ENCODE measurements at regions not wholly inside any gene's neighbourhood (a gene's known extent, or its start where the extent isn't known, plus 50 kb on each side); places are given as distances from the start of the nearest gene placed in this dataset.

GRCh38 chr6:48977573-48977972 is 485.5 kb downstream of the MMUT start:
- H3K9ac ChIP-seq (ENCODE audit: extremely low read depth, insufficient read length, low read length) = no peak overlapping the region
- no peak overlapping the region for H2BK120ac ChIP-seq (ENCODE audit: low read depth, low read length, poor library complexity, severe bottlenecking)
- no peak overlapping the region for H3K23ac ChIP-seq (ENCODE audit: insufficient read length, low read depth, low read length)
- no peak overlapping the region for H2BK12ac ChIP-seq (ENCODE audit: insufficient read length, low read depth, low read length)
- Mint-ChIP-seq H3K36me3 (ENCODE audit: insufficient read depth in 1 of 3, low read depth in 3 of 3) (peaks cover under 1 to 1% (median 1%) of the 10 kb centered on the region in 3 experiments; a peak in 3 of 7 replicates), H3K4me1 (no peaks in the 10 kb centered on the region), H3K27ac (no peak overlapping the region), H3K9me3 (peaks cover under 1 to 1% of the 10 kb centered on the region in 2 experiments; a peak in 3 of 5 replicates), H3K27me3 (ENCODE audit: low read depth) (no peaks in the 10 kb centered on the region), H3K4me3 (no peak overlapping the region)
- H3K79me1 ChIP-seq (ENCODE audit: insufficient read depth, low read depth, low read length, poor library complexity, severe bottlenecking) = no peaks in the 10 kb centered on the region
- DNase-seq = no peak
- H4K91ac ChIP-seq (ENCODE audit: insufficient read length, low read depth, low read length) = no peak overlapping the region
- H3K27ac ChIP-seq (ENCODE audit: insufficient read length, low read depth, low read length) = no peak overlapping the region
- no peak overlapping the region for H2BK20ac ChIP-seq (ENCODE audit: low read depth, low read length, poor library complexity, severe bottlenecking)
- H3K27me3 ChIP-seq (ENCODE audit: insufficient read depth, low read length) = no peaks in the 10 kb centered on the region
- no peaks in the 10 kb centered on the region for H3K23me2 ChIP-seq (ENCODE audit: insufficient read length, low read depth, low read length, poor library complexity, severe bottlenecking)
- H2BK5ac ChIP-seq (ENCODE audit: insufficient read length, low read length) = no peak overlapping the region
- no peak overlapping the region for H4K8ac ChIP-seq (replicated peaks; ENCODE audit: insufficient read length, low read depth, low read length)
- no peak overlapping the region for H4K5ac ChIP-seq (ENCODE audit: insufficient read length, low read depth, low read length)
- no peak overlapping the region for H3T11ph ChIP-seq (ENCODE audit: low read length)
- H2AFZ ChIP-seq (ENCODE audit: low read length) = no peak overlapping the region
- H3K4me2 ChIP-seq (ENCODE audit: insufficient read depth, insufficient read length, low read length) = no peak overlapping the region
- no peak overlapping the region for H3K14ac ChIP-seq (ENCODE audit: insufficient read depth, low read length)
- no peaks in the 10 kb centered on the region for H4K20me1 ChIP-seq (ENCODE audit: control insufficient read depth, insufficient read depth, insufficient read length)
- H3K4me1 ChIP-seq (ENCODE audit: insufficient read depth, low read length) = no peaks in the 10 kb centered on the region
- no peak overlapping the region for H2AK5ac ChIP-seq (ENCODE audit: insufficient read length, low read length)
- H3K18ac ChIP-seq (ENCODE audit: insufficient read length, low read depth, low read length) = no peak overlapping the region
- no peak overlapping the region for H2BK15ac ChIP-seq (ENCODE audit: low read depth, low read length)
- H3K56ac ChIP-seq (ENCODE audit: insufficient read length, low read depth, low read length) = no peak overlapping the region
- no peak for TF ChIP-seq CTCF (conservative IDR thresholded peaks at IDR 0.05)
- no peaks in the 10 kb centered on the region for H3K79me2 ChIP-seq (ENCODE audit: insufficient read depth, low read length)
- H3K4ac ChIP-seq (ENCODE audit: low read depth, low read length) = no peak overlapping the region
- no CpG with 5 or more reads among the region's 1 CpG for WGBS (ENCODE audit: extremely low coverage, insufficient read length, low lambda C conversion rate)
- H3K9me3 ChIP-seq (ENCODE audit: control insufficient read depth, low read depth, low read length) = no peaks in the 10 kb centered on the region

Data from H9 (cell line).